ENCODE measurements at regions not wholly inside any gene's neighbourhood (a gene's known extent, or its start where the extent isn't known, plus 50 kb on each side); places are given as distances from the start of the nearest gene placed in this dataset.

DNA sequence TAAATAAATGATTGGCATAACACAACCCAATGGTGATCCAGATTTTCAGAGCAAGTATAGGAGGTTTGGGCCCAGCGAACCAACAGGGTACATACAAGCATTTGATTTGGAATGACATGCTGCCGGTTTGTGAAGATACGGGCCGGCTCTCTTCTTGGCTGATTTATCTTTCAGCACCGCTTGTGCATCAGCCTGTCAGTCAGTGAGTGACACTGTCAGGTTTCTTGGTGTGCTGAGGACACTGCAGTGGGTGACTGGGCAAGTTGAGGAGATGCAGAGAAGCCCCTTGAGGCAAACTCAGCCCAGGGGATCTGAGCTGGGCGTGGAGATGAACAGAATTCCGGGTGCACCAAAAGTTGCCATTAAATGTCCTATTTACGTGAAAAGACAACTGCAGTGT lies 194.5 kb downstream of the SNX10 start:
- TF ChIP-seq, protein P1, sequence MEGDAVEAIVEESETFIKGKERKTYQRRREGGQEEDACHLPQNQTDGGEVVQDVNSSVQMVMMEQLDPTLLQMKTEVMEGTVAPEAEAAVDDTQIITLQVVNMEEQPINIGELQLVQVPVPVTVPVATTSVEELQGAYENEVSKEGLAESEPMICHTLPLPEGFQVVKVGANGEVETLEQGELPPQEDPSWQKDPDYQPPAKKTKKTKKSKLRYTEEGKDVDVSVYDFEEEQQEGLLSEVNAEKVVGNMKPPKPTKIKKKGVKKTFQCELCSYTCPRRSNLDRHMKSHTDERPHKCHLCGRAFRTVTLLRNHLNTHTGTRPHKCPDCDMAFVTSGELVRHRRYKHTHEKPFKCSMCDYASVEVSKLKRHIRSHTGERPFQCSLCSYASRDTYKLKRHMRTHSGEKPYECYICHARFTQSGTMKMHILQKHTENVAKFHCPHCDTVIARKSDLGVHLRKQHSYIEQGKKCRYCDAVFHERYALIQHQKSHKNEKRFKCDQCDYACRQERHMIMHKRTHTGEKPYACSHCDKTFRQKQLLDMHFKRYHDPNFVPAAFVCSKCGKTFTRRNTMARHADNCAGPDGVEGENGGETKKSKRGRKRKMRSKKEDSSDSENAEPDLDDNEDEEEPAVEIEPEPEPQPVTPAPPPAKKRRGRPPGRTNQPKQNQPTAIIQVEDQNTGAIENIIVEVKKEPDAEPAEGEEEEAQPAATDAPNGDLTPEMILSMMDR (conservative IDR thresholded peaks at IDR 0.05; ENCODE audit: low read length): no peak
- TF ChIP-seq EZH2phosphoT487 (IDR thresholded peaks at IDR 0.05; ENCODE audit: borderline replicate concordance): no peak
